ENCODE measurements at regions not wholly inside any gene's neighbourhood (a gene's known extent, or its start where the extent isn't known, plus 50 kb on each side); places are given as distances from the start of the nearest gene placed in this dataset.

- H3K4me3 ChIP-seq (ENCODE audit: low read depth, poor library complexity, severe bottlenecking) = no peak overlapping the region
- DNase-seq (ENCODE audit: low spot score in 2 of 2) = no peak
- intact Hi-C loops (cut with DNase I; ENCODE audit: low total_unique reads) = no loop called here
- TF ChIP-seq POLR2A (IDR thresholded peaks at IDR 0.05) (no peak), CTCF (IDR thresholded peaks at IDR 0.05) (no peak)
- WGBS, 2 donors = 48 to 50% methylated on average over 25 of the region's 25 CpGs
These were observed 145.7 kb downstream of the RBFOX3 start for GRCh38 chr17:79465011-79465680.

- 69 to 72% methylated on average over 28 of the region's 28 CpGs for WGBS, 2 donors
- TF ChIP-seq CTCF (IDR thresholded peaks at IDR 0.05) = no peak
- TF ChIP-seq POLR2A (IDR thresholded peaks at IDR 0.05) = no peak
- intact Hi-C loops (cut with DNase I; ENCODE audit: low total_unique reads) = no loop called here
- no peak for DNase-seq (ENCODE audit: low spot score in 2 of 2)
- H3K4me3 ChIP-seq (ENCODE audit: low read depth, poor library complexity, severe bottlenecking) = no peak overlapping the region
These were observed 146.4 kb downstream of the RBFOX3 start for GRCh38 chr17:79464318-79465010.

GRCh38 chr17:79463421-79464317, 147.2 kb downstream of the RBFOX3 start:
- intact Hi-C loops (cut with DNase I; ENCODE audit: low total_unique reads) = no loop called here
- TF ChIP-seq CTCF (IDR thresholded peaks at IDR 0.05) (no peak), POLR2A (IDR thresholded peaks at IDR 0.05) (no peak)
- no peak overlapping the region for H3K4me3 ChIP-seq (ENCODE audit: low read depth, poor library complexity, severe bottlenecking)
- DNase-seq (ENCODE audit: low spot score in 2 of 2) = no peak
- WGBS, 2 donors = 85 to 89% methylated on average over 36 of the region's 36 CpGs

- WGBS, 2 donors = 78 to 83% methylated on average over 2 of the region's 2 CpGs
- no peak for TF ChIP-seq CTCF (IDR thresholded peaks at IDR 0.05)
- no peak for TF ChIP-seq POLR2A (IDR thresholded peaks at IDR 0.05)
- DNase-seq (ENCODE audit: low spot score in 2 of 2) = no peak
- intact Hi-C loops (cut with DNase I; ENCODE audit: low total_unique reads) = no loop called here
- H3K4me3 ChIP-seq (ENCODE audit: low read depth, poor library complexity, severe bottlenecking) = no peak overlapping the region
These were observed 149.8 kb downstream of the RBFOX3 start for GRCh38 chr17:79461041-79461440.

GRCh38 chr17:79459846-79460245, 151.0 kb downstream of the RBFOX3 start:
- WGBS, 2 donors = 63 to 76% methylated on average over 4 of the region's 4 CpGs
- intact Hi-C loops (cut with DNase I; ENCODE audit: low total_unique reads) = no loop called here
- H3K4me3 ChIP-seq (ENCODE audit: low read depth, poor library complexity, severe bottlenecking) = no peak overlapping the region
- no peak for TF ChIP-seq CTCF (IDR thresholded peaks at IDR 0.05)
- TF ChIP-seq POLR2A (IDR thresholded peaks at IDR 0.05) = no peak
- DNase-seq (ENCODE audit: low spot score in 2 of 2) = no peak
